ENCODE measurements at regions not wholly inside any gene's neighbourhood (a gene's known extent, or its start where the extent isn't known, plus 50 kb on each side); places are given as distances from the start of the nearest gene placed in this dataset.
"Not testable (repeated sequence)": the region's sequence is repeated elsewhere in the genome, so short reads cannot be mapped to it uniquely, and the experiment has no call there.

DNA sequence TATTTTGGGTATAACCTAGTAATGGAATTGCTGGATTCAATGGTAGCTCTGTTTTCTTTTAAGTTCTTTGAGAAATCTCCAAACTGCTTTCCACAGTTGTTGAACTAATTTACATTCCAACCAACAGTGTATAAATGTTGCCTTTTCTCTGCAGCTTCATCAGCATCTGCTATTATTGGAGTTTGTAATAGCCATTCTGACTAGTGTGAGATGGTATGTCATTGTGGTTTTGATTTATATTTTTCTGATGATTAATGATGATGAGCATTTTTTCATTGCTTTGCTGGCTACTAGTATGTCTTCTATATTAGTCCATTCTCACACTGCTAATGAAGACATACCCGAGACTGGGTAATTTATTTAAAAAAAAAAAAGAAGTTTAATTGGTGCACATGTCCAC is 248.6 kb upstream of the MAGI2 start:
- DNase-seq, result no peak

- DNase-seq, result no peak
Measured at GRCh38 chr7:79692015-79692414, 238.5 kb upstream of the MAGI2 start.

- DNase-seq, result no peak
Measured at GRCh38 chr7:79691074-79691473, 237.6 kb upstream of the MAGI2 start.

DNA sequence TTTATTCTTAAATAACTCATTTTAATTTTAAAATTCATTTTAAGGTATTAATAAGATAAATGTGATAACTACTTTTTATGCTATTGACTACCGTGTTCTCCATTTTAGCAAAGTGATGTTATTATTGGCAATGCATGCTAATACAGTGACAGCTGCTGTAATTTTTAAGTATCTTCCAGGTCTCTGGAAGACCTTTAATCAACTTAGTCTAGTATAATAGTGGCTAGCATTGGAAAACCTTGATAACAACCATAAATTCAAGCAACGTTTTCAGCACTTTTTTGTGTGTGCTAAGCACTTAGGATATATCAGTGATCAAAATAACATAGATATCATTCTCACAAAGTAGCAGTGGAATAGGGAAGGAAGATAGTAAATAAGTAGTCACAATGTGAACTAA is 230.9 kb upstream of the MAGI2 start:
- no peak for DNase-seq

- no peak for DNase-seq
Measured at GRCh38 chr7:79683916-79684315, 230.4 kb upstream of the MAGI2 start.

- DNase-seq, result no peak
Measured at GRCh38 chr7:79683185-79683890, 229.9 kb upstream of the MAGI2 start.

DNA sequence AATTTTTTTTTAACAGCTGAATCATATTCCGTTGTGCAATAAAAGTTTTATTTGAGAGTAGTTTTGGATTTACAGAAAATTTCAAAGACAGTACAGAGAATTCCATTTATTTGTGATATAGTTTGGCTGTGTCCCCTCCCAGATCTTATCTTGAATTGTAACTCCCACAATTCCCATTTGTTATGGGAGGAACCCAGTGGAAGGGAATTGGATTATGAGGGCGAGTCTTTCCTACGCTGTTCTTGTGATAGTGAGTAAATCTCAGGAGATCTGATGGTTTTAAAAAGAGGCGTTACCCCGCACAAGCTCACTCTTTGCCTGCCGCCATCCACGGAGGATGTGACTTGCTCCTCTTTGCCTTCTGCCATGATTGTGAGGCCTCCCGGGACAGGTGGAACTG is 228.0 kb upstream of the MAGI2 start:
- DNase-seq, result no peak

GRCh38 chr7:79673969-79674368 is 220.5 kb upstream of the MAGI2 start:
- DNase-seq, result no peak

- no peak for DNase-seq
Measured at GRCh38 chr7:79673421-79673820, 220.0 kb upstream of the MAGI2 start.

GRCh38 chr7:79668292-79668691 is 214.8 kb upstream of the MAGI2 start:
- no peak for DNase-seq

- DNase-seq, result no peak
Measured at GRCh38 chr7:79666472-79666871, 213.0 kb upstream of the MAGI2 start.

GRCh38 chr7:79664884-79665676 is 211.6 kb upstream of the MAGI2 start:
- DNase-seq, result no peak

DNA sequence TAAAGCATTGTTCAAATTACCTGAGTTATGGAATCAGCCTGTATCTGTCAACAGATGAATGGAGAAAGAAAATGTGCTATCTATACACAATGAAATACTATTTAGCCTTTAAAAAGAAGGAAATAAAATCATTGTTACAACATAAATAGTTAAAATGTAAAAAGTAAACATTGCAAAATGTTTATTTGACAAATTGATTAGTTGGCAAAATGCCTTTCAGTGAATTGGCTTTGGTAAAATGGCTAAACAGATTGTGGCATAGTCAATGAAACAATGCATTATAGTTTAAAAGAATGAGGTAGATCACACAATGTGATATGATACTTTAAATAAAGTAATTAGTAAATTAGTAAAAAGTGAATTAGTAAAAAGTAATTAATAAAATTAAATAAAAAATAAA is 204.8 kb upstream of the MAGI2 start:
- no peak for DNase-seq

GRCh38 chr7:79653136-79653631 is 199.7 kb upstream of the MAGI2 start:
- DNase-seq, result no peak

- no peak for DNase-seq
Measured at GRCh38 chr7:79652619-79653018, 199.2 kb upstream of the MAGI2 start.

DNA sequence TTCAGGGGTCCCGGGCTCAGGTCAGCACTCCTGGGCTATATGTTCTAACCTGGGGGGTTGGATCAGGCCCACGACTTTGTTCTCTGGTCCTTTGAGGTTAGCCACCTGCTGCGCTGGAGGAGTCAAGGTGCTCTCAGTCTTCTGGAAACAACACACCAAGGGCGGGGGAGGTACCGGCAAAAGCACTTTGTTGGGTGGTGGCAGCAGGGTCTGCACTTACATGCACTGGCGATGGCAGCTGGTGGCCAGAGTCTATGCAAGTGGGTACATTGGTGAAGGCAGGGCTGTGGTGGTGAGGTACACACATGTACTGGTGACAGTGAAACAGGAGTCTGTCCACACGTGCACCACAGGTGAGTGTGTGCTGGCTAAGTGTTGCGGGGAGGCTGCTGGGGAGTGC is 194.2 kb upstream of the MAGI2 start:
- DNase-seq, result no peak

DNA sequence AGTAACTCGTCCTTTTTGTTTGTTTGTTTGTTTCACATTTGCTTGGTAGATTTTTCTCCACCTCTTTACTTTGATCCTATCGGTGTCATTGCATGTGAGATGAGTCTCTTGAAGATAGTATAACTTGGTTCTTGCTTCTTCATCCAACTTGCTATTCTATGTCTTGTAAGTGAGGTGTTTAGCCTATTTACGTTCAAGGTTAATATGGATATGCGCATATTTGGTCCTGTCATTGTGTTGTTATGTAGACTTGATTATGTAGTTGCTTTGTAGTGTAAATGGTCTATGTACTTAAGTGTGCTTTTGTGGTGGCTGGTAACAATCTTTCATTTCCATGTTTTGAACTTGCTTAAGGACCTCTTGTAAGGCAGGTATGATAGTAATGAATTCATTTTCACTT is 192.8 kb upstream of the MAGI2 start:
- no peak for DNase-seq

DNA sequence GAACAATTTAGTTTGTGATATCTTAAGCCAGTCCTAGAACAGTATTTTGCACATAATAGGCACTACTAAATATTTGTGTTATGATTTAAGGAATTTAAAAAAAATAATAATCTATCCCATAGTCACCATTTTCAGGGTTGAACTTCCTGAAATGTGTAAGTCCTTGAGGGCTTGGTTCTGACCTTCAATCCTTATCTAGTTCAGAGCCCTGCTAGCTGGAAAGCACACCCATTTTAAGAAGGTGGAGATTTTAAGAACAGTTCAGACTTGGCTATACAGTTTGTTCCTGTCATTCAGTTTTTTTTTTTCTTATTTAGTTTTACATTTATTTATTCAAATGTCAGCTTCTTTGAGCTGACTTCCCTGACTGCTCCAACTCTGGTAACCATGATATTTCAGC is 183.4 kb upstream of the MAGI2 start:
- no peak for DNase-seq

- DNase-seq, result not testable (repeated sequence)
Measured at GRCh38 chr7:79625921-79626320, 172.5 kb upstream of the MAGI2 start.

- DNase-seq, result no peak
Measured at GRCh38 chr7:79624336-79624735, 170.9 kb upstream of the MAGI2 start.

DNA sequence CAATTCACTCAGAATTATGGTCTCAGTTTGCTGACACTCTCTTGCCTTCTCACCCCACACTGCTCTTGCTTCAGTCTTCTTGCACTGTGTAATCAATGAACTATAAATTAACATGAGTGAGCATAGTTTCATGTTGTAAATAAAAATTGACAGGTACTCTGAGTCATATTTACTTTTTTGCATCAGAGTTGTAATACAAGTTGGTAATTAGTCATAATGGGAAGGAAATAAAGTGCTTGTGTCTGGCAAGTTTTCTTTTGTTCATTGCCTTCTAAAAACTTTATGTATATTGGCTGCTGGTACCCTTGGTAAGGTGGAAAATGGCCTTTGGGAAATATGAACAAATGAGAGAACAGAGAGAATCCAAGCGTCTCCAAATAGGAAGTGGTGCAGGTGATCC is 169.3 kb upstream of the MAGI2 start:
- no peak for DNase-seq

GRCh38 chr7:79620291-79620690 is 166.8 kb upstream of the MAGI2 start:
- DNase-seq, result no peak

DNA sequence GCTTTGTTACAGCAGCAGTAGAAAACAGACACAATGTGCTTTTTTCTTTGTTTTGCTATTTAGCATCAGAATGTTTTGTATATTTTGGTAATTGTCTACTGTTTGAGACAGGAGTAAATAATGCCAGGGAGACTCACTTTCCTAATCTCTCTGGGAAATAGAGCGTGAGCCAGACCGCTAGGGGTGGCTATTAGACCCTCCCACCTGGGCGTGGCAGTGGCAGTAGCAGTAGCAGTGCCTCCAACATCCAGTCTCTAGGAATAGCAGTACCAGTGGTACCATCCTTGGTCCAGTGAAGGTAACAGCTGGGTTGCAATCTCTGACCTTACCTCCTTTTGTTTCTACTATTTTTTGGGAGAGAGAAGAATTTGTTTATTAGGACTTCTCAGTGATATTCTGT is 165.7 kb upstream of the MAGI2 start:
- no peak for DNase-seq

DNA sequence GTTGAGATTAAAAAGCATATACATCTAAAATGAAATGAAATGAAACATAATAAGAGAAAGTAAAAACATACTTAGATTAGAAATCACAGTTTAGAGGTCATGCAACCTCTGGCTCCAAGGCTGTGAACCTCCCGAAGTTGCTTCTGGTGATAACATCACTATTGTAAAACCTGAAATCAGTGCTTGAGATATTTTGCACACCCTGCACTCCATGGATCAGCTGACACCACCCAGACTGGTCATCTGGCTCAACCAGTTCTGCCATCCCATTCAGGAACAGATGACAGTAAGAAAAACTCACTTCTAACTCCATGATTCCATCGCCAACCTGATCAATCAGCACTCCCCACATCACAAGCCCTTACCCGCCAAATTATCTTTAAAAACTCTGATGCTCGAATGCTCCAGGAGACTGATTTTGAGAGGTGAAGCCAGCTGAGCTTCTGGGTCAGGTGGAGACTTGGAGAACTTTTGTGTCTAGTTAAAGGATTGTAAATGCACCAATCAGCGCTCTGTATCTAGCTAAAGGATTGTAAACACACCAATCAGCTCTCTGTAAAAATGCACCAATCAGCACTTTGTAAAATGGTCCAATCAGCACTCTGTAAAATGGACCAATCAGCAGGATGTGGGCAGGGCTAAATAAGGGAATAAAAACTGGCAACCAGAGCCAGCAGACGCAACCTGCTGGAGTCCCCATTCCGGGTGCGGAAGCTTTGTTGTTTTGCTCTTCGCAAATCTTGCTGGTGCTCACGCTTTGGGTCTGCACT is 162.6 kb upstream of the MAGI2 start:
- no peak for DNase-seq
